ENCODE measurements at regions not wholly inside any gene's neighbourhood (a gene's known extent, or its start where the extent isn't known, plus 50 kb on each side); places are given as distances from the start of the nearest gene placed in this dataset.
"Not testable (repeated sequence)": the region's sequence is repeated elsewhere in the genome, so short reads cannot be mapped to it uniquely, and the experiment has no call there.

GRCh38 chr22:34814260-34815025 is 251.5 kb upstream of the ISX start:
- no peaks in the 10 kb centered on the region for H3K4me1 Mint-ChIP-seq
- H3K36me3 Mint-ChIP-seq = no peaks in the 10 kb centered on the region
- no peak for DNase-seq
- H3K4me3 Mint-ChIP-seq = no peak overlapping the region
- Histone ChIP-seq H3K9me3 (ENCODE audit: control insufficient read depth in 1 of 2, low read length in 2 of 2) (no peaks in the 10 kb centered on the region), H3K36me3 (ENCODE audit: insufficient read depth, low read length) (no peaks in the 10 kb centered on the region), H3K4me3 (ENCODE audit: low read length in 2 of 2) (no peak overlapping the region), H3K27me3 (ENCODE audit: insufficient read depth, low read length) (no peaks in the 10 kb centered on the region), H3K4me1 (ENCODE audit: insufficient read depth, low read length) (no peaks in the 10 kb centered on the region), H3K27ac (ENCODE audit: low read depth, low read length) (no peak overlapping the region)
- ChIA-PET POLR2A (ENCODE audit: partially characterized antibody) (no interaction called here), CTCF (ENCODE audit: partially characterized antibody) (no interaction called here)
- intact Hi-C loops (cut with micrococcal nuclease) = no loop called here
- H3K27me3 Mint-ChIP-seq = peaks cover 0 to 3% of the 10 kb centered on the region in 2 donors
- peaks cover 0 to 15% (median 4%) of the 10 kb centered on the region in 8 donors for H3K9me3 Mint-ChIP-seq
- no peak overlapping the region for H3K27ac Mint-ChIP-seq

GRCh38 chr22:34829485-34829884 is 236.5 kb upstream of the ISX start:
- Mint-ChIP-seq H3K36me3 (no peaks in the 10 kb centered on the region), H3K9me3 (peaks cover 0 to 3% (median 0%) of the 10 kb centered on the region in 8 donors), H3K27me3 (peaks cover 0 to 2% of the 10 kb centered on the region in 2 donors), H3K4me1 (no peaks in the 10 kb centered on the region), H3K27ac (no peak overlapping the region), H3K4me3 (no peak overlapping the region)
- POLR2A ChIA-PET (ENCODE audit: partially characterized antibody) = no interaction called here
- no peak for DNase-seq
- Histone ChIP-seq H3K27ac (ENCODE audit: low read depth, low read length) (no peak overlapping the region), H3K9me3 (ENCODE audit: control insufficient read depth in 1 of 2, low read length in 2 of 2) (no peaks in the 10 kb centered on the region), H3K4me1 (ENCODE audit: insufficient read depth, low read length) (no peaks in the 10 kb centered on the region), H3K4me3 (ENCODE audit: low read length in 2 of 2) (no peak overlapping the region), H3K36me3 (ENCODE audit: insufficient read depth, low read length) (no peaks in the 10 kb centered on the region), H3K27me3 (ENCODE audit: insufficient read depth, low read length) (no peaks in the 10 kb centered on the region)
- CTCF ChIA-PET (ENCODE audit: partially characterized antibody) = no interaction called here
- intact Hi-C loops (cut with micrococcal nuclease) = no loop called here

GRCh38 chr22:34834059-34834458 is 231.9 kb upstream of the ISX start:
- H3K27me3 ChIP-seq (ENCODE audit: insufficient read depth, low read length) = no peaks in the 10 kb centered on the region
- Mint-ChIP-seq H3K9me3 (peaks cover 0 to 3% (median 0%) of the 10 kb centered on the region in 8 donors), H3K4me1 (no peaks in the 10 kb centered on the region), H3K27me3 (peaks cover 1 to 9% of the 10 kb centered on the region in 2 donors), H3K4me3 (no peak overlapping the region), H3K27ac (no peak overlapping the region), H3K36me3 (no peaks in the 10 kb centered on the region)
- no peaks in the 10 kb centered on the region for H3K9me3 ChIP-seq (ENCODE audit: control insufficient read depth in 1 of 2, low read length in 2 of 2)
- H3K27ac ChIP-seq (ENCODE audit: low read depth, low read length) = no peak overlapping the region
- no peak overlapping the region for H3K4me3 ChIP-seq (ENCODE audit: low read length in 2 of 2)
- CTCF ChIA-PET (ENCODE audit: partially characterized antibody) = no interaction called here
- DNase-seq = no peak
- H3K4me1 ChIP-seq (ENCODE audit: insufficient read depth, low read length) = no peaks in the 10 kb centered on the region
- POLR2A ChIA-PET (ENCODE audit: partially characterized antibody) = no interaction called here
- intact Hi-C loops (cut with micrococcal nuclease) = no loop called here
- no peaks in the 10 kb centered on the region for H3K36me3 ChIP-seq (ENCODE audit: insufficient read depth, low read length)

- H3K36me3 ChIP-seq (ENCODE audit: insufficient read depth, low read length); intact Hi-C loops (cut with micrococcal nuclease); H3K9me3 Mint-ChIP-seq; H3K27ac ChIP-seq (ENCODE audit: low read depth, low read length); H3K4me1 Mint-ChIP-seq; H3K9me3 ChIP-seq (ENCODE audit: control insufficient read depth in 1 of 2, low read length in 2 of 2); CTCF ChIA-PET (ENCODE audit: partially characterized antibody); POLR2A ChIA-PET (ENCODE audit: partially characterized antibody); H3K4me1 ChIP-seq (ENCODE audit: insufficient read depth, low read length); H3K27ac Mint-ChIP-seq; DNase-seq; H3K4me3 ChIP-seq (ENCODE audit: low read length in 2 of 2); H3K4me3 Mint-ChIP-seq; H3K36me3 Mint-ChIP-seq; H3K27me3 Mint-ChIP-seq; H3K27me3 ChIP-seq (ENCODE audit: insufficient read depth, low read length): not testable (repeated sequence)
Measured at GRCh38 chr22:34834541-34834940, 231.4 kb upstream of the ISX start.

- H3K36me3 Mint-ChIP-seq = no peaks in the 10 kb centered on the region
- Histone ChIP-seq H3K9me3 (ENCODE audit: control insufficient read depth in 1 of 2, low read length in 2 of 2) (no peaks in the 10 kb centered on the region), H3K27me3 (ENCODE audit: insufficient read depth, low read length) (no peaks in the 10 kb centered on the region), H3K4me3 (ENCODE audit: low read length in 2 of 2) (no peak overlapping the region), H3K27ac (ENCODE audit: low read depth, low read length) (no peak overlapping the region), H3K36me3 (ENCODE audit: insufficient read depth, low read length) (no peaks in the 10 kb centered on the region), H3K4me1 (ENCODE audit: insufficient read depth, low read length) (no peaks in the 10 kb centered on the region)
- H3K4me1 Mint-ChIP-seq = no peaks in the 10 kb centered on the region
- no peak for DNase-seq
- ChIA-PET CTCF (ENCODE audit: partially characterized antibody) (no interaction called here), POLR2A (ENCODE audit: partially characterized antibody) (no interaction called here)
- H3K27ac Mint-ChIP-seq = no peak overlapping the region
- H3K9me3 Mint-ChIP-seq = peaks cover 0 to 7% (median 3%) of the 10 kb centered on the region in 8 donors
- no peak overlapping the region for H3K4me3 Mint-ChIP-seq
- H3K27me3 Mint-ChIP-seq = peaks cover 10 to 16% of the 10 kb centered on the region in 2 donors
- intact Hi-C loops (cut with micrococcal nuclease) = no loop called here
Measured at GRCh38 chr22:34841331-34841771, 224.6 kb upstream of the ISX start.

GRCh38 chr22:34841911-34842310 is 224.0 kb upstream of the ISX start:
- intact Hi-C loops (cut with micrococcal nuclease) = no loop called here
- H3K9me3 Mint-ChIP-seq = peaks cover 0 to 9% (median 3%) of the 10 kb centered on the region in 8 donors
- no peaks in the 10 kb centered on the region for H3K9me3 ChIP-seq (ENCODE audit: control insufficient read depth in 1 of 2, low read length in 2 of 2)
- no peak overlapping the region for H3K4me3 ChIP-seq (ENCODE audit: low read length in 2 of 2)
- H3K27me3 ChIP-seq (ENCODE audit: insufficient read depth, low read length) = no peaks in the 10 kb centered on the region
- no peak overlapping the region for H3K4me3 Mint-ChIP-seq
- ChIA-PET POLR2A (ENCODE audit: partially characterized antibody) (no interaction called here), CTCF (ENCODE audit: partially characterized antibody) (no interaction called here)
- no peak for DNase-seq
- H3K36me3 Mint-ChIP-seq = no peaks in the 10 kb centered on the region
- H3K36me3 ChIP-seq (ENCODE audit: insufficient read depth, low read length) = no peaks in the 10 kb centered on the region
- H3K27me3 Mint-ChIP-seq = peaks cover 10 to 15% of the 10 kb centered on the region in 2 donors
- H3K27ac ChIP-seq (ENCODE audit: low read depth, low read length) = no peak overlapping the region
- no peaks in the 10 kb centered on the region for H3K4me1 Mint-ChIP-seq
- no peaks in the 10 kb centered on the region for H3K4me1 ChIP-seq (ENCODE audit: insufficient read depth, low read length)
- H3K27ac Mint-ChIP-seq = no peak overlapping the region

GRCh38 chr22:34842630-34843029 is 223.3 kb upstream of the ISX start:
- H3K4me1 Mint-ChIP-seq = no peaks in the 10 kb centered on the region
- H3K27me3 ChIP-seq (ENCODE audit: insufficient read depth, low read length) = no peaks in the 10 kb centered on the region
- H3K27ac Mint-ChIP-seq = no peak overlapping the region
- intact Hi-C loops (cut with micrococcal nuclease) = no loop called here
- H3K9me3 Mint-ChIP-seq = peaks cover 0 to 9% (median 3%) of the 10 kb centered on the region in 8 donors
- no peak overlapping the region for H3K4me3 ChIP-seq (ENCODE audit: low read length in 2 of 2)
- CTCF ChIA-PET (ENCODE audit: partially characterized antibody) = no interaction called here
- no peaks in the 10 kb centered on the region for H3K36me3 Mint-ChIP-seq
- POLR2A ChIA-PET (ENCODE audit: partially characterized antibody) = no interaction called here
- no peaks in the 10 kb centered on the region for H3K9me3 ChIP-seq (ENCODE audit: control insufficient read depth in 1 of 2, low read length in 2 of 2)
- H3K4me1 ChIP-seq (ENCODE audit: insufficient read depth, low read length) = no peaks in the 10 kb centered on the region
- H3K36me3 ChIP-seq (ENCODE audit: insufficient read depth, low read length) = no peaks in the 10 kb centered on the region
- peaks cover 7 to 9% of the 10 kb centered on the region in 2 donors for H3K27me3 Mint-ChIP-seq
- no peak for DNase-seq
- no peak overlapping the region for H3K27ac ChIP-seq (ENCODE audit: low read depth, low read length)
- no peak overlapping the region for H3K4me3 Mint-ChIP-seq

- H3K36me3 ChIP-seq (ENCODE audit: insufficient read depth, low read length); H3K27me3 Mint-ChIP-seq; H3K9me3 ChIP-seq (ENCODE audit: control insufficient read depth in 1 of 2, low read length in 2 of 2); POLR2A ChIA-PET (ENCODE audit: partially characterized antibody); H3K4me1 Mint-ChIP-seq; H3K36me3 Mint-ChIP-seq; CTCF ChIA-PET (ENCODE audit: partially characterized antibody); H3K27me3 ChIP-seq (ENCODE audit: insufficient read depth, low read length); H3K4me3 ChIP-seq (ENCODE audit: low read length in 2 of 2); DNase-seq; intact Hi-C loops (cut with micrococcal nuclease); H3K9me3 Mint-ChIP-seq; H3K27ac ChIP-seq (ENCODE audit: low read depth, low read length); H3K4me1 ChIP-seq (ENCODE audit: insufficient read depth, low read length); H3K4me3 Mint-ChIP-seq; H3K27ac Mint-ChIP-seq: not testable (repeated sequence)
Measured at GRCh38 chr22:34843743-34844142, 222.2 kb upstream of the ISX start.

All from CD4-positive, alpha-beta memory T cell (primary cell).